Upper lobe of left lung (tissue), 6 donors: ENCODE measurements at regions not wholly inside any gene's neighbourhood (a gene's known extent, or its start where the extent isn't known, plus 50 kb on each side); places are given as distances from the start of the nearest gene placed in this dataset.

Experiments used
- ATAC-seq, 2 donors: fragments of 200-7000 bp; cut with Tn5 transposase; one replicate each; pipeline ENCODE4 v1.9.1; 2022; ENCODE audit warnings: mild to moderate bottlenecking in 2 of 2, moderate library complexity in 2 of 2; ENCODE audit not compliant: low FRiP score in 2 of 2
- DNase-seq, 2 donors: peaks; one replicate each; pipeline ENCODE4 v3.0.0-alpha.2; 2019 to 2020
- H3K27ac ChIP-seq, 4 donors: fragments of 200-600 bp; sonication (generic); one replicate each; pipeline ENCODE4 v1.5.1; 2016 to 2019
- H3K27me3 ChIP-seq, 4 donors: fragments of 200-600 bp; sonication (generic); one replicate each; pipeline ENCODE4 v1.5.1; 2017 to 2019
- H3K36me3 ChIP-seq, 4 donors: fragments of 200-600 bp; sonication (generic); one replicate each; pipeline ENCODE4 v1.5.1; 2016 to 2019
- H3K4me1 ChIP-seq, 4 donors: fragments of 200-600 bp; sonication (generic); one replicate each; pipeline ENCODE4 v1.5.1; 2018 to 2019
- H3K4me3 ChIP-seq, 4 donors: fragments of 200-600 bp; sonication (generic); one replicate each; pipeline ENCODE4 v1.5.1; 2017 to 2019; ENCODE audit warnings: mild to moderate bottlenecking in 2 of 4, moderate library complexity in 1 of 4
- H3K9me3 ChIP-seq, 4 donors: fragments of 200-600 bp; sonication (generic); one replicate each; pipeline ENCODE4 v1.5.1; 2018 to 2019
- EP300 ChIP-seq, 4 donors: sonication (generic); formaldehyde crosslinking; IDR thresholded peaks; one replicate each; pipeline ENCODE4 v1.5.1; 2017; ENCODE audit warnings: antibody characterized with exemption in 4 of 4, control low read depth in 2 of 4
- POLR2A ChIP-seq, 4 donors: fragments of 450-650 bp; IDR thresholded peaks; one replicate each; pipeline ENCODE4 v1.5.1; 2016 to 2017; ENCODE audit warnings: antibody characterized with exemption in 4 of 4, mild to moderate bottlenecking in 2 of 4
- POLR2AphosphoS5 ChIP-seq, 2 donors: sonication (generic); formaldehyde crosslinking; IDR thresholded peaks; one replicate each; pipeline ENCODE4 v1.5.1; 2017; ENCODE audit warnings: antibody characterized with exemption in 2 of 2
- WGBS, 2 donors: methylation state at CpG; one replicate each; pipeline ENCODE4 v1.1.5; 2017 to 2018; 5-methylcytosine and 5-hydroxymethylcytosine counted together
- TF ChIP-seq, protein P1 (sequence below), 6 experiments: fragments of 450-650 bp in 4 of 6; fragments of 200-600 bp in 2 of 6; sonication (generic) in 2 of 6; IDR thresholded peaks; one replicate each; pipeline ENCODE4 v1.5.1; 2016 to 2019; ENCODE audit warnings: antibody characterized with exemption in 6 of 6
- donor health status: DM: no; HTN: no; CAD: no; lungs with moderate emphysema.
- donor health status: DM: no; HTN: yes; CAD: no; lungs with severe emphysema.

- Histone ChIP-seq H3K27me3 (peaks cover 0 to 18% (median 4%) of the 10 kb centered on the region in 4 donors), H3K27ac (no peak overlapping the region), H3K9me3 (no peaks in the 10 kb centered on the region), H3K36me3 (no peaks in the 10 kb centered on the region), H3K4me1 (peaks cover 10 to 17% (median 14%) of the 10 kb centered on the region in 4 donors), H3K4me3 (no peak overlapping the region)
- TF ChIP-seq, protein P1, sequence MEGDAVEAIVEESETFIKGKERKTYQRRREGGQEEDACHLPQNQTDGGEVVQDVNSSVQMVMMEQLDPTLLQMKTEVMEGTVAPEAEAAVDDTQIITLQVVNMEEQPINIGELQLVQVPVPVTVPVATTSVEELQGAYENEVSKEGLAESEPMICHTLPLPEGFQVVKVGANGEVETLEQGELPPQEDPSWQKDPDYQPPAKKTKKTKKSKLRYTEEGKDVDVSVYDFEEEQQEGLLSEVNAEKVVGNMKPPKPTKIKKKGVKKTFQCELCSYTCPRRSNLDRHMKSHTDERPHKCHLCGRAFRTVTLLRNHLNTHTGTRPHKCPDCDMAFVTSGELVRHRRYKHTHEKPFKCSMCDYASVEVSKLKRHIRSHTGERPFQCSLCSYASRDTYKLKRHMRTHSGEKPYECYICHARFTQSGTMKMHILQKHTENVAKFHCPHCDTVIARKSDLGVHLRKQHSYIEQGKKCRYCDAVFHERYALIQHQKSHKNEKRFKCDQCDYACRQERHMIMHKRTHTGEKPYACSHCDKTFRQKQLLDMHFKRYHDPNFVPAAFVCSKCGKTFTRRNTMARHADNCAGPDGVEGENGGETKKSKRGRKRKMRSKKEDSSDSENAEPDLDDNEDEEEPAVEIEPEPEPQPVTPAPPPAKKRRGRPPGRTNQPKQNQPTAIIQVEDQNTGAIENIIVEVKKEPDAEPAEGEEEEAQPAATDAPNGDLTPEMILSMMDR (IDR thresholded peaks at IDR 0.05): no peak
- TF ChIP-seq POLR2AphosphoS5 (IDR thresholded peaks at IDR 0.05) (no peak), EP300 (IDR thresholded peaks at IDR 0.05) (no peak), POLR2A (IDR thresholded peaks at IDR 0.05) (no peak)
- WGBS, 2 donors: 71 to 89% methylated on average over 7 of the region's 7 CpGs
- ATAC-seq: no peak
- no peak for DNase-seq
Measured at GRCh38 chr2:120445449-120446143, 99.7 kb downstream of the INHBB start.

- Histone ChIP-seq H3K27me3 (peaks cover 0 to 18% (median 4%) of the 10 kb centered on the region in 4 donors), H3K4me3 (no peak overlapping the region), H3K4me1 (peaks cover 10 to 17% (median 14%) of the 10 kb centered on the region in 4 donors), H3K27ac (no peak overlapping the region), H3K9me3 (no peaks in the 10 kb centered on the region), H3K36me3 (no peaks in the 10 kb centered on the region)
- ATAC-seq (no peak), DNase-seq (peak in 1 of 2 donors; percentile 28)
- WGBS, 2 donors: 83 to 91% methylated on average over 11 to 14 of the region's 14 CpGs
- TF ChIP-seq EP300 (IDR thresholded peaks at IDR 0.05) (no peak), POLR2AphosphoS5 (IDR thresholded peaks at IDR 0.05) (no peak), POLR2A (IDR thresholded peaks at IDR 0.05) (no peak)
- TF ChIP-seq, protein P1 (IDR thresholded peaks at IDR 0.05): no peak
Measured at GRCh38 chr2:120446236-120447126, 100.5 kb downstream of the INHBB start.

GRCh38 chr2:120447127-120447785, 101.3 kb downstream of the INHBB start:
- H3K27me3 ChIP-seq: peaks cover 0 to 12% (median 2%) of the 10 kb centered on the region in 4 donors

GRCh38 chr2:120448436-120448835, 102.5 kb downstream of the INHBB start:
- ATAC-seq (no peak), DNase-seq (no peak)
- H3K27me3 ChIP-seq: peaks cover 0 to under 1% (median 0%) of the 10 kb centered on the region in 4 donors
- H3K4me1 ChIP-seq: no peaks in the 10 kb centered on the region
- 80 to 86% methylated on average over 6 of the region's 6 CpGs for WGBS, 2 donors
- H3K9me3 ChIP-seq: no peaks in the 10 kb centered on the region
- H3K27ac ChIP-seq: no peak overlapping the region
- no peak overlapping the region for H3K4me3 ChIP-seq
- H3K36me3 ChIP-seq: no peaks in the 10 kb centered on the region
- no peak for TF ChIP-seq POLR2AphosphoS5 (IDR thresholded peaks at IDR 0.05)
- no peak for TF ChIP-seq EP300 (IDR thresholded peaks at IDR 0.05)
- TF ChIP-seq, protein P1 (IDR thresholded peaks at IDR 0.05): no peak
- no peak for TF ChIP-seq POLR2A (IDR thresholded peaks at IDR 0.05)

More at GRCh38 chr2:120447127-120447785, 101.3 kb downstream of the INHBB start:
- Histone ChIP-seq H3K36me3 (no peaks in the 10 kb centered on the region), H3K9me3 (no peaks in the 10 kb centered on the region), H3K27ac (no peak overlapping the region), H3K4me3 (no peak overlapping the region), H3K4me1 (peaks cover 3 to 10% (median 7%) of the 10 kb centered on the region in 4 donors)
- peak in 1 of 2 donors; percentile 33 for DNase-seq
- TF ChIP-seq, protein P1 (IDR thresholded peaks at IDR 0.05): no peak
- TF ChIP-seq EP300 (IDR thresholded peaks at IDR 0.05) (no peak), POLR2AphosphoS5 (IDR thresholded peaks at IDR 0.05) (no peak), POLR2A (IDR thresholded peaks at IDR 0.05) (no peak)
- WGBS, 2 donors: 92 to 96% methylated on average over 5 to 8 of the region's 8 CpGs
- ATAC-seq: no peak
